Medulla oblongata (tissue), 1 donor: ENCODE measurements at regions not wholly inside any gene's neighbourhood (a gene's known extent, or its start where the extent isn't known, plus 50 kb on each side); places are given as distances from the start of the nearest gene placed in this dataset.

Experiments
- DNase-seq: peaks from one replicate; pipeline ENCODE4 v3.0.0-alpha.2; 2015; ENCODE audit errors: extremely low spot score

GRCh38 chr4:14835708-14836425 is 166.4 kb upstream of the CPEB2 start:
- DNase-seq, result no peak

GRCh38 chr4:14837860-14838259 is 164.4 kb upstream of the CPEB2 start:
- no peak for DNase-seq

- DNase-seq, result no peak
Observed at GRCh38 chr4:14841801-14842768, 160.2 kb upstream of the CPEB2 start.

- DNase-seq, result no peak
Observed at GRCh38 chr4:14842964-14843630, 159.2 kb upstream of the CPEB2 start.

- no peak for DNase-seq
Observed at GRCh38 chr4:14844061-14844460, 158.2 kb upstream of the CPEB2 start.

GRCh38 chr4:14848229-14848628 is 154.1 kb upstream of the CPEB2 start:
- no peak for DNase-seq

GRCh38 chr4:14850455-14851097 is 151.7 kb upstream of the CPEB2 start:
- DNase-seq, result no peak

GRCh38 chr4:14853176-14853943 is 148.9 kb upstream of the CPEB2 start:
- no peak for DNase-seq

GRCh38 chr4:14855719-14856061 is 146.6 kb upstream of the CPEB2 start:
- no peak for DNase-seq

- no peak for DNase-seq
Observed at GRCh38 chr4:14856062-14856933, 146.0 kb upstream of the CPEB2 start.

GRCh38 chr4:14856934-14857235 is 145.4 kb upstream of the CPEB2 start:
- DNase-seq, result no peak

GRCh38 chr4:14857475-14857874 is 144.8 kb upstream of the CPEB2 start:
- no peak for DNase-seq

GRCh38 chr4:14857981-14858380 is 144.3 kb upstream of the CPEB2 start:
- DNase-seq, result no peak

- DNase-seq, result no peak
Observed at GRCh38 chr4:14862891-14863290, 139.4 kb upstream of the CPEB2 start.

- no peak for DNase-seq
Observed at GRCh38 chr4:14863418-14864364, 138.6 kb upstream of the CPEB2 start.

- DNase-seq, result peak; percentile 61
Observed at GRCh38 chr4:14864365-14865030, 137.8 kb upstream of the CPEB2 start.

GRCh38 chr4:14865031-14865366 is 137.3 kb upstream of the CPEB2 start:
- no peak for DNase-seq

GRCh38 chr4:14865804-14866203 is 136.5 kb upstream of the CPEB2 start:
- DNase-seq, result no peak

- DNase-seq, result no peak
Observed at GRCh38 chr4:14867847-14868246, 134.4 kb upstream of the CPEB2 start.
